DND-41 (cell line): ENCODE measurements at regions not wholly inside any gene's neighbourhood (a gene's known extent, or its start where the extent isn't known, plus 50 kb on each side); places are given as distances from the start of the nearest gene placed in this dataset.

Experiments
- ATAC-seq: fragments of 200-7000 bp; cut with Tn5 transposase; 3 replicates; pipeline ENCODE4 v1.9.1; 2021; ENCODE audit warnings: low read depth; ENCODE audit not compliant: insufficient read depth
- DNase-seq: peaks from one replicate; pipeline ENCODE4 v3.0.0-alpha.2; 2020
- H2AFZ ChIP-seq: 2 replicates; pipeline ENCODE4 v1.6.0; 2012; ENCODE audit warnings: low read depth, low read length
- H3K27ac ChIP-seq: 2 replicates; pipeline ENCODE4 v1.5.1; 2012; ENCODE audit warnings: low read length, inconsistent platforms
- H3K27me3 ChIP-seq: fragments of 200-600 bp; sonication (generic); 2 replicates; pipeline ENCODE4 v1.6.0; 2012; ENCODE audit warnings: low read length, mild to moderate bottlenecking, inconsistent platforms; ENCODE audit not compliant: insufficient read depth, poor library complexity
- H3K36me3 ChIP-seq: 2 replicates; pipeline ENCODE4 v1.5.1; 2012; ENCODE audit warnings: low read length, inconsistent platforms; ENCODE audit not compliant: insufficient read depth
- H3K4me1 ChIP-seq: 2 replicates; pipeline ENCODE4 v1.5.1; 2012; ENCODE audit warnings: mild to moderate bottlenecking, low read length; ENCODE audit not compliant: insufficient read depth
- H3K4me2 ChIP-seq: 2 replicates; pipeline ENCODE4 v1.6.0; 2012; ENCODE audit warnings: mild to moderate bottlenecking, moderate library complexity, low read length, inconsistent platforms; ENCODE audit not compliant: insufficient read depth
- H3K4me3 ChIP-seq, 2 experiments: fragments of 200-600 bp in 1 of 2; shearing (Covaris generic) in 1 of 2; 2 replicates each; pipeline ENCODE4 v1.5.1; 2012 to 2016; ENCODE audit warnings: inconsistent platforms in 2 of 2, low read length in 2 of 2, mild to moderate bottlenecking in 2 of 2, low read depth in 1 of 2, moderate library complexity in 1 of 2
- H3K79me2 ChIP-seq: 2 replicates; pipeline ENCODE4 v1.6.0; 2012; ENCODE audit warnings: low read length, inconsistent platforms; ENCODE audit not compliant: insufficient read depth
- H3K9ac ChIP-seq: 2 replicates; pipeline ENCODE4 v1.6.0; 2012; ENCODE audit warnings: low read depth, mild to moderate bottlenecking, inconsistent platforms, low read length, moderate library complexity
- H3K9me3 ChIP-seq: 2 replicates; pipeline ENCODE4 v1.5.1; 2012; ENCODE audit warnings: low read length, moderate library complexity, mild to moderate bottlenecking, inconsistent platforms; ENCODE audit not compliant: insufficient read depth, severe bottlenecking
- H4K20me1 ChIP-seq: 2 replicates; pipeline ENCODE4 v1.6.0; 2012; ENCODE audit warnings: low read length; ENCODE audit not compliant: insufficient read depth
- CTCF ChIP-seq: IDR thresholded peaks from 2 replicates; pipeline ENCODE4 v1.5.1; 2012; ENCODE audit warnings: borderline replicate concordance, low read length, moderate library complexity, mild to moderate bottlenecking; ENCODE audit not compliant: poor library complexity, severe bottlenecking; ENCODE audit errors: extremely low read depth
- EZH2 ChIP-seq: IDR thresholded peaks from 3 replicates; pipeline ENCODE4 v1.6.1; 2012; ENCODE audit warnings: borderline replicate concordance, low read depth, mild to moderate bottlenecking, moderate library complexity, low read length, inconsistent platforms; ENCODE audit not compliant: severe bottlenecking

DNA sequence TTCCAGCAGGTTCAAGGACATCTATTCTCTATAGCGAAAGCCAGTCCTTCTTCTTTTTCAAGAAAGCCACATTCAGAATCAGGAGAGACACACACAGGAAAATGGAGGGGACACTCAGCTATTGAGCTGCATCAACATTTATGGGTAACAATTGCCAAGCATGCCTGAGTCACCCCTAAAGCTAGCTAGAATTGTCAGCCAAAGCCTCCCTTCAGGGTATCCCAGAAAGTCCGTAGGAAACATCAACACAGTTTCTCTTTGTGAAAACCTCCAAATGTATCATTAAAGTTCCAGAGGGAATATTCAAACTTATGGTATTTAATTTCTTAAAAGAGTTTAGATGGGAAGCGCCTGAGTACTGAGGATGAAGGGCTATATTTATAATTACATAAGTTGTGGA lies 331.1 kb upstream of the SLC7A11 start:
- Histone ChIP-seq H3K36me3 (no peaks in the 10 kb centered on the region), H3K27ac (no peak overlapping the region), H3K27me3 (no peaks in the 10 kb centered on the region), H3K4me3 (no peak overlapping the region), H3K9ac (no peak overlapping the region), H3K79me2 (no peaks in the 10 kb centered on the region), H2AFZ (no peak overlapping the region), H3K4me1 (no peaks in the 10 kb centered on the region), H4K20me1 (no peaks in the 10 kb centered on the region), H3K9me3 (peaks cover 6% of the 10 kb centered on the region), H3K4me2 (no peak overlapping the region)
- TF ChIP-seq CTCF (no peak), EZH2 (no peak)
- ATAC-seq (no peak), DNase-seq (no peak)

GRCh38 chr4:138572007-138572406 lies 329.9 kb upstream of the SLC7A11 start:
- no peak overlapping the region for H3K4me3 ChIP-seq
- peaks cover 5% of the 10 kb centered on the region for H3K9me3 ChIP-seq
- no peaks in the 10 kb centered on the region for H3K4me1 ChIP-seq
- H3K27me3 ChIP-seq: no peaks in the 10 kb centered on the region
- H3K4me2 ChIP-seq: no peak overlapping the region
- no peak overlapping the region for H3K9ac ChIP-seq
- H3K79me2 ChIP-seq: no peaks in the 10 kb centered on the region
- H3K27ac ChIP-seq: no peak overlapping the region
- H3K36me3 ChIP-seq: no peaks in the 10 kb centered on the region
- ATAC-seq: no peak
- H4K20me1 ChIP-seq: no peaks in the 10 kb centered on the region
- TF ChIP-seq CTCF: no peak
- no peak for DNase-seq
- H2AFZ ChIP-seq: no peak overlapping the region

GRCh38 chr4:138567696-138568095 lies 325.5 kb upstream of the SLC7A11 start:
- no peaks in the 10 kb centered on the region for H3K9me3 ChIP-seq
- H3K9ac ChIP-seq: no peak overlapping the region
- TF ChIP-seq EZH2: no peak
- no peak for TF ChIP-seq CTCF
- no peak overlapping the region for H2AFZ ChIP-seq
- no peaks in the 10 kb centered on the region for H3K36me3 ChIP-seq
- H3K4me2 ChIP-seq: no peak overlapping the region
- no peaks in the 10 kb centered on the region for H3K27me3 ChIP-seq
- no peak overlapping the region for H3K4me3 ChIP-seq
- no peaks in the 10 kb centered on the region for H3K79me2 ChIP-seq
- no peaks in the 10 kb centered on the region for H4K20me1 ChIP-seq
- H3K4me1 ChIP-seq: no peaks in the 10 kb centered on the region
- H3K27ac ChIP-seq: no peak overlapping the region
- ATAC-seq: no peak
- no peak for DNase-seq

DNA sequence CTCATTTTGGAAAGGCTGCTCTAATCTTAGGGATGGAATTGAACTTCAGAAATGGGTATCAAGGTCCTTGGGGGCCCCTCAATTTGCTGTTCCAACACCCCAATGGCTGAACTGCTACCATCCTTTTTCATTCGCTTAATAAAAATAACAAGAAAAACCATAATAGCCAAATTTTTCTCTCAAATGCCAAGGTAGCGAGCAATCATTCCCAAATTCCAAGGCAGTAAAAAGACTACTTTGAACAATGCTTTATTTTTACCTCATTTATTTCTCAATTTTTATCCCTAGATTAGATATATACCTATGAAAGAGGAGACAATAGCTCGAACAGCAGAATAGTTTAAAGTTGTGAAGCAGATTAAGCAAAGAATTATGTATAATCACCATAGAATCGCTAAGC lies 323.4 kb upstream of the SLC7A11 start:
- ATAC-seq: no peak
- TF ChIP-seq CTCF (no peak), EZH2 (no peak)

More for the DNA sequence above, 323.4 kb upstream of the SLC7A11 start:
- no peaks in the 10 kb centered on the region for H3K4me1 ChIP-seq
- no peak overlapping the region for H3K27ac ChIP-seq
- H3K36me3 ChIP-seq: no peaks in the 10 kb centered on the region
- no peak overlapping the region for H2AFZ ChIP-seq
- no peak overlapping the region for H3K4me3 ChIP-seq
- H3K79me2 ChIP-seq: no peaks in the 10 kb centered on the region
- no peaks in the 10 kb centered on the region for H3K27me3 ChIP-seq
- no peak overlapping the region for H3K9ac ChIP-seq
- no peak overlapping the region for H3K4me2 ChIP-seq
- DNase-seq: no peak
- no peaks in the 10 kb centered on the region for H3K9me3 ChIP-seq
- H4K20me1 ChIP-seq: no peaks in the 10 kb centered on the region
